NT2/D1 (cell line): ENCODE measurements at regions not wholly inside any gene's neighbourhood (a gene's known extent, or its start where the extent isn't known, plus 50 kb on each side); places are given as distances from the start of the nearest gene placed in this dataset.

Source experiments
- SUZ12 ChIP-seq: IDR thresholded peaks from 2 replicates; pipeline ENCODE4 v1.6.1; 2011; ENCODE audit not compliant: insufficient read length, insufficient read depth; ENCODE audit errors: extremely low read depth
- ZNF274 ChIP-seq: IDR thresholded peaks from 2 replicates; pipeline ENCODE4 v1.6.1; 2011; ENCODE audit warnings: mild to moderate bottlenecking, low read depth, low read length

GRCh38 chr2:65846989-65847678, 414.7 kb upstream of the SPRED2 start:
- TF ChIP-seq ZNF274, result no peak
- TF ChIP-seq SUZ12, result no peak
